Neural crest cell (in vitro differentiated cells): ENCODE measurements at regions not wholly inside any gene's neighbourhood (a gene's known extent, or its start where the extent isn't known, plus 50 kb on each side); places are given as distances from the start of the nearest gene placed in this dataset.

Experiments
- DNase-seq: peaks from one replicate; pipeline ENCODE4 v3.0.0; 2021; ENCODE audit warnings: low read depth, mixed read lengths, low spot score
- H3K27ac Mint-ChIP-seq: one replicate; pipeline ENCODE4 v1.8.0; 2021; ENCODE audit warnings: mild to moderate bottlenecking, mixed read lengths; ENCODE audit not compliant: unreplicated experiment
- H3K27me3 Mint-ChIP-seq: 2 replicates; pipeline ENCODE4 v1.8.0; 2021; ENCODE audit warnings: low read depth, mild to moderate bottlenecking, mixed read lengths
- H3K36me3 Mint-ChIP-seq: 2 replicates; pipeline ENCODE4 v1.8.0; 2021; ENCODE audit warnings: low read depth, mild to moderate bottlenecking, mixed read lengths
- H3K4me1 Mint-ChIP-seq: 2 replicates; pipeline ENCODE4 v1.8.0; 2021; ENCODE audit warnings: mixed read lengths
- H3K4me3 Mint-ChIP-seq: one replicate; pipeline ENCODE4 v1.8.0; 2021; ENCODE audit warnings: mild to moderate bottlenecking, mixed read lengths
- H3K9me3 Mint-ChIP-seq: 2 replicates; pipeline ENCODE4 v1.8.0; 2021; ENCODE audit warnings: mixed read lengths
- TF ChIP-seq, protein P1 (sequence below): fragments of 200-600 bp; sonication (generic); conservative IDR thresholded peaks from 2 replicates; pipeline ENCODE4 v1.5.0; 2021; ENCODE audit warnings: antibody characterized with exemption, mild to moderate bottlenecking

DNA sequence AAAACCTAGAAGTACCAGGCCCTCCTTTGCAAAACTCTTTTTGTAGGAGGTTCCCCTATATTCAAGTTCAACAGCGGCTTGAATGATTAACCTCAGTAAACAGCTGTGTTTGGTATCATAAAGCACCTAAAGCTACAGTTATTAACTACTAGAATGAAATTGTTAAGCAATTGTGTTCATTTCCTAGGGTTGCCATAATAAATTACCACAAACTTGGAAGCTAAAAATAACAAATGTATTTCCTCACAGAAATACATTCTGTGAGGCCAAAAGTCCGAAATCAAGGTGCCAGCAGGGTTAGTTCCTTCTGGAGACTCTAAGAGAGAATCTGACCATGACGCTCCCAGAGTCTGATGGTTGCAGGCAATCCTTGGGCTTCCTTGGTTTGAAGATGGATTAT is 202.1 kb upstream of the ACVR2A start:
- Mint-ChIP-seq H3K9me3 (peaks cover 4% of the 10 kb centered on the region), H3K4me1 (peaks cover 23% of the 10 kb centered on the region), H3K4me3 (no peak overlapping the region), H3K27ac (no peak overlapping the region), H3K36me3 (no peaks in the 10 kb centered on the region), H3K27me3 (peaks cover 3% of the 10 kb centered on the region)
- no peak for DNase-seq
- TF ChIP-seq, protein P1, sequence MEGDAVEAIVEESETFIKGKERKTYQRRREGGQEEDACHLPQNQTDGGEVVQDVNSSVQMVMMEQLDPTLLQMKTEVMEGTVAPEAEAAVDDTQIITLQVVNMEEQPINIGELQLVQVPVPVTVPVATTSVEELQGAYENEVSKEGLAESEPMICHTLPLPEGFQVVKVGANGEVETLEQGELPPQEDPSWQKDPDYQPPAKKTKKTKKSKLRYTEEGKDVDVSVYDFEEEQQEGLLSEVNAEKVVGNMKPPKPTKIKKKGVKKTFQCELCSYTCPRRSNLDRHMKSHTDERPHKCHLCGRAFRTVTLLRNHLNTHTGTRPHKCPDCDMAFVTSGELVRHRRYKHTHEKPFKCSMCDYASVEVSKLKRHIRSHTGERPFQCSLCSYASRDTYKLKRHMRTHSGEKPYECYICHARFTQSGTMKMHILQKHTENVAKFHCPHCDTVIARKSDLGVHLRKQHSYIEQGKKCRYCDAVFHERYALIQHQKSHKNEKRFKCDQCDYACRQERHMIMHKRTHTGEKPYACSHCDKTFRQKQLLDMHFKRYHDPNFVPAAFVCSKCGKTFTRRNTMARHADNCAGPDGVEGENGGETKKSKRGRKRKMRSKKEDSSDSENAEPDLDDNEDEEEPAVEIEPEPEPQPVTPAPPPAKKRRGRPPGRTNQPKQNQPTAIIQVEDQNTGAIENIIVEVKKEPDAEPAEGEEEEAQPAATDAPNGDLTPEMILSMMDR, result no peak

DNA sequence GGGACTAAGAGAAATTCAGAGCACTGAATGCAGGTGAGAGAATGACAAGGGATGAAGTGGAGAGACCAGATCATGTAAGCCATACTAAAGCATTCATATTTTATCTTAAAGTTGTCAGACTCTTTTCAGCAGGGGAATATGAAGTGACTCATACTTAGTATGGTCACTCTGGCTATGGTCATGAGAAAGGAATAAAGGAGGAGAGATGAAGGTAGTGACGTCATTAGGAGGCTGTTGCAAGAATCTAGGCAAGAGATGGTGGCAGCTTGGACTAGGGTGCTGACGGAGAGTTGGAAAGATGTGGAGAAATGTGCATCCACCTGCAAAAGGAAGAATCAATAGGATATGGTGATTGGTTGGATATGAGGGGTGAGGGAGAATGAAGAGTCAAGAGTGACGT is 203.2 kb upstream of the ACVR2A start:
- TF ChIP-seq, protein P1, result no peak
- Mint-ChIP-seq H3K4me3 (no peak overlapping the region), H3K4me1 (peaks cover 12% of the 10 kb centered on the region), H3K27ac (no peak overlapping the region), H3K36me3 (no peaks in the 10 kb centered on the region), H3K27me3 (peaks cover 3% of the 10 kb centered on the region), H3K9me3 (peaks cover 4% of the 10 kb centered on the region)
- DNase-seq, result no peak

DNA sequence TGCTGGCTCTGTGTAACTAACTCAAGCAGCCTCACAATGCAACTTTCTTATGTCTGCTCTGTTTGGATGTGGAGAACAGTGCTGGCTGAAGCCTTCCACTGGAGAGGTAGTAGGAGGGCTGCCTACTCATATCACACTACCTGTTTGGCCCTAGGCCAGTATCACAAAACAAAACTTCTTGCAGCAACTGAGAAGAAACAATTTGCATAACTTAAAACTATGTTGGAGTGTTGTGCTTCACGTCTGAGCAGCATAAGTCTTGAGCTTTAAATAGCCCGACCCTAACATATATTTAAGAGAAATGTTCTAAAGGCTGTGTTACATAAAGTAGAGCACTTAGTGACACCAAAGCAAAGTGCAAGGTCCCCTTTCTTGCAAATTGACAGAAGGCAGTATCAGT is 204.9 kb upstream of the ACVR2A start:
- TF ChIP-seq, protein P1, result no peak
- no peaks in the 10 kb centered on the region for H3K36me3 Mint-ChIP-seq

DNA sequence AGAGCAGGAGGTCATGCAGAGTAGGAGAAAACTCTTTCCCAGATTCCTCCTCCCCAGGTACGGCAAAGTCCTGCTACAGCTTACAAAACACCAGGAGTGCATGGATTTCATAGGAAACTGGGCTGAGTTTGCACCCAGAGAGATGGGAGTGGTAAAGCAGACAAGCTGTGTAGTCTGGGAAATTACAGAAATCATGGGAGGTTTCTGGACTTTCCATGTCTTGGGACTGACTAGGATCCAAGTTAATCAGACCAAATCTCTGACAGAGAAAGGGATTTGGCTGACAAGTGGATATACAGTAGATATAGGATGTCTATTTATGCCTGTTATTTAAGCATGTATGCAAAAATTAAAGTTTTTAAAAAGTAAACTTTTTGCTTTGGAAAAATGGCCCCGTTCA is 205.4 kb upstream of the ACVR2A start:
- Mint-ChIP-seq H3K4me3 (no peak overlapping the region), H3K9me3 (peaks cover 4% of the 10 kb centered on the region), H3K27ac (peak overlapping the region; percentile 59), H3K36me3 (no peaks in the 10 kb centered on the region), H3K27me3 (peaks cover 3% of the 10 kb centered on the region), H3K4me1 (no peaks in the 10 kb centered on the region)
- TF ChIP-seq, protein P1, result no peak
- DNase-seq, result no peak

More for the DNA sequence above, 204.9 kb upstream of the ACVR2A start:
- H3K4me3 Mint-ChIP-seq, result no peak overlapping the region
- peaks cover 4% of the 10 kb centered on the region for H3K4me1 Mint-ChIP-seq
- no peak overlapping the region for H3K27ac Mint-ChIP-seq
- peaks cover 4% of the 10 kb centered on the region for H3K9me3 Mint-ChIP-seq
- DNase-seq, result no peak
- peaks cover 3% of the 10 kb centered on the region for H3K27me3 Mint-ChIP-seq

DNA sequence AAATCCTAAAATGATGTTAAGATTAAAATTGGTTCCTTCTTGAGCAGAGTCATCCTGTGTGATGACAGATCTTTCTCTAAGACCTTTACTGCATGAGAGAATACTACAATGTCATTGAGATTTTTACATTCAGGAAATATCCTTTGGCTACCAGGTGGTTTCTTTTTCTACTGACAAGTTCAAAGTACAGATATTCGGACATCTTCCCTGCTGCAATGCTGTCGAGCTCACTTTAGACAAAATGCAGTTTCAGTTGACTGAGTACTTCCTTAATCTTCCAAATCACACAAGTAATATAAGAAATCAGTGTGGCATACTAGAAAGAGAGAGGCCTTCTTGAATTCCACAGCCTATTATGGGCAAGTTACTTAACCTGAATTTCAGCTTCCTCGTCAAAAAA is 207.9 kb upstream of the ACVR2A start:
- DNase-seq, result no peak
- peaks cover 3% of the 10 kb centered on the region for H3K27me3 Mint-ChIP-seq
- H3K27ac Mint-ChIP-seq, result no peak overlapping the region
- H3K36me3 Mint-ChIP-seq, result no peaks in the 10 kb centered on the region
- H3K9me3 Mint-ChIP-seq, result peaks cover 4% of the 10 kb centered on the region
- no peak overlapping the region for H3K4me3 Mint-ChIP-seq
- no peaks in the 10 kb centered on the region for H3K4me1 Mint-ChIP-seq
- TF ChIP-seq, protein P1, result no peak
